ENCODE measurements at regions not wholly inside any gene's neighbourhood (a gene's known extent, or its start where the extent isn't known, plus 50 kb on each side); places are given as distances from the start of the nearest gene placed in this dataset.

DNA sequence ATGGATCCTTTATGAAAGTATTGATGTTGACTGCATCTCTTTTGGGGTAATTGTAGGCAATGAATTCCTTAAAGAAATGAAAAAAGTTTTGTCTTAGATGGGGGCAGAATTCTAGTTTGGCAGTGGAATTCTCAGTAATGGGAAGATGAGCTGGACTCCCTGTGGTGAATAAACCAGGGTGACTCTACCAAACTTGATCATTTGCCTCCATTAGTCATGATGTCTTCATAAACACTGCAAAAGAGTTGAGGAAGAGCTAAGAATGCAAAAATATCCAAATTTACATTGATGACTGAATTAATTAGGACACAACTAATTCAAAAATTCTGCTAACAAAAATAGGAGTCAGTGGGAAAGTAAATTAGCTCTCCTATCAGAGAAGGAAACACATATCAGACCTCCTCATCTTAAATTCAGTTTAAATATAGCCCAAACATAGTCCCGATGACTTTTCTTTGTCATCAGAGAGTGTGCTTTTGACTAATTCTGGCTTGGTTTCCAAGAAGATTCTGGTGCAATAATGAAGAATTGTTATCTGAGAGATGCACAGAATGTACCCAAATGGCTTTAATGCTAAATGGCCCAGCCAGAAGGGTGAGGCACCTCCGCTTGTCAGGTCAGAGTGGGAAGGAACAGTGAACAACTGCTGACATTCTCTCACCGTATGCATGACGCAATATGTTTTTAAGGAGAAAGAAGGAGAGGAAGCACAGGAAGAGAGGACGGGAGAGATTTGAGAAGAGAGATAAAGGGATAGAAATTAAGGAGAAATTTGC, 525.1 kb downstream of the LMO4 start:
- ATAC-seq = no peak
- H3K4me1 ChIP-seq = peaks cover 0 to 8% (median 0%) of the 10 kb centered on the region in 3 donors
- H3K9me3 ChIP-seq = no peaks in the 10 kb centered on the region
- 71 to 80% methylated on average over 5 of the region's 5 CpGs for WGBS, 2 donors (ENCODE audit: low coverage in 1 of 2)
- no peak overlapping the region for H3K4me3 ChIP-seq
- H3K27me3 ChIP-seq = no peaks in the 10 kb centered on the region
- TF ChIP-seq POLR2A (IDR thresholded peaks at IDR 0.05) = no peak
- TF ChIP-seq POLR2AphosphoS5 (IDR thresholded peaks at IDR 0.05) = no peak
- TF ChIP-seq, protein P1, sequence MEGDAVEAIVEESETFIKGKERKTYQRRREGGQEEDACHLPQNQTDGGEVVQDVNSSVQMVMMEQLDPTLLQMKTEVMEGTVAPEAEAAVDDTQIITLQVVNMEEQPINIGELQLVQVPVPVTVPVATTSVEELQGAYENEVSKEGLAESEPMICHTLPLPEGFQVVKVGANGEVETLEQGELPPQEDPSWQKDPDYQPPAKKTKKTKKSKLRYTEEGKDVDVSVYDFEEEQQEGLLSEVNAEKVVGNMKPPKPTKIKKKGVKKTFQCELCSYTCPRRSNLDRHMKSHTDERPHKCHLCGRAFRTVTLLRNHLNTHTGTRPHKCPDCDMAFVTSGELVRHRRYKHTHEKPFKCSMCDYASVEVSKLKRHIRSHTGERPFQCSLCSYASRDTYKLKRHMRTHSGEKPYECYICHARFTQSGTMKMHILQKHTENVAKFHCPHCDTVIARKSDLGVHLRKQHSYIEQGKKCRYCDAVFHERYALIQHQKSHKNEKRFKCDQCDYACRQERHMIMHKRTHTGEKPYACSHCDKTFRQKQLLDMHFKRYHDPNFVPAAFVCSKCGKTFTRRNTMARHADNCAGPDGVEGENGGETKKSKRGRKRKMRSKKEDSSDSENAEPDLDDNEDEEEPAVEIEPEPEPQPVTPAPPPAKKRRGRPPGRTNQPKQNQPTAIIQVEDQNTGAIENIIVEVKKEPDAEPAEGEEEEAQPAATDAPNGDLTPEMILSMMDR (IDR thresholded peaks at IDR 0.05) = no peak
- no peak for TF ChIP-seq EP300 (IDR thresholded peaks at IDR 0.05)
- H3K36me3 ChIP-seq = no peaks in the 10 kb centered on the region
- H3K27ac ChIP-seq = no peak overlapping the region

- Histone ChIP-seq H3K36me3 (no peaks in the 10 kb centered on the region), H3K27me3 (no peaks in the 10 kb centered on the region), H3K4me1 (no peaks in the 10 kb centered on the region), H3K4me3 (no peak overlapping the region), H3K9me3 (peaks cover 0 to 5% (median 0%) of the 10 kb centered on the region in 3 donors), H3K27ac (no peak overlapping the region)
- no peak for TF ChIP-seq EP300 (IDR thresholded peaks at IDR 0.05)
- TF ChIP-seq POLR2AphosphoS5 (IDR thresholded peaks at IDR 0.05) = no peak
- TF ChIP-seq, protein P1 (IDR thresholded peaks at IDR 0.05) = no peak
- TF ChIP-seq POLR2A (IDR thresholded peaks at IDR 0.05) = no peak
- 50 to 96% methylated on average over 1 of the region's 1 CpG for WGBS, 2 donors (ENCODE audit: low coverage in 1 of 2)
- ATAC-seq = no peak
Observed at GRCh38 chr1:87863317-87863716, 534.6 kb downstream of the LMO4 start.

GRCh38 chr1:87864676-87865075, 536.0 kb downstream of the LMO4 start:
- TF ChIP-seq EP300 (IDR thresholded peaks at IDR 0.05) (no peak), POLR2AphosphoS5 (IDR thresholded peaks at IDR 0.05) (no peak), POLR2A (IDR thresholded peaks at IDR 0.05) (no peak)
- TF ChIP-seq, protein P1 (IDR thresholded peaks at IDR 0.05) = no peak
- H3K27me3 ChIP-seq = no peaks in the 10 kb centered on the region
- peaks cover 0 to 5% (median 0%) of the 10 kb centered on the region in 3 donors for H3K9me3 ChIP-seq
- H3K4me1 ChIP-seq = no peaks in the 10 kb centered on the region
- no peak overlapping the region for H3K4me3 ChIP-seq
- no peaks in the 10 kb centered on the region for H3K36me3 ChIP-seq
- WGBS, 2 donors (ENCODE audit: low coverage in 1 of 2) = 89 to 96% methylated on average over 4 of the region's 4 CpGs
- H3K27ac ChIP-seq = no peak overlapping the region
- ATAC-seq = no peak

GRCh38 chr1:87866416-87866815, 537.7 kb downstream of the LMO4 start:
- Histone ChIP-seq H3K4me3 (no peak overlapping the region), H3K9me3 (peaks cover 0 to 5% (median 0%) of the 10 kb centered on the region in 3 donors), H3K27me3 (no peaks in the 10 kb centered on the region), H3K27ac (no peak overlapping the region), H3K36me3 (no peaks in the 10 kb centered on the region), H3K4me1 (no peaks in the 10 kb centered on the region)
- TF ChIP-seq, protein P1 (IDR thresholded peaks at IDR 0.05) = no peak
- no peak for TF ChIP-seq POLR2AphosphoS5 (IDR thresholded peaks at IDR 0.05)
- no peak for TF ChIP-seq EP300 (IDR thresholded peaks at IDR 0.05)
- TF ChIP-seq POLR2A (IDR thresholded peaks at IDR 0.05) = no peak
- 84 to 90% methylated on average over 3 of the region's 3 CpGs for whole genome bisulfite sequencing, 2 donors (ENCODE audit: low coverage in 1 of 2)
- ATAC-seq = no peak

GRCh38 chr1:87867626-87868025, 538.9 kb downstream of the LMO4 start:
- Histone ChIP-seq H3K27me3 (no peaks in the 10 kb centered on the region), H3K4me3 (no peak overlapping the region), H3K9me3 (peaks cover 0 to 5% (median 0%) of the 10 kb centered on the region in 3 donors), H3K36me3 (no peaks in the 10 kb centered on the region), H3K27ac (no peak overlapping the region), H3K4me1 (no peaks in the 10 kb centered on the region)
- WGBS, 2 donors (ENCODE audit: low coverage in 1 of 2) = 0 to 57% methylated on average over 1 of the region's 1 CpG
- no peak for TF ChIP-seq EP300 (IDR thresholded peaks at IDR 0.05)
- TF ChIP-seq, protein P1 (IDR thresholded peaks at IDR 0.05) = no peak
- TF ChIP-seq POLR2AphosphoS5 (IDR thresholded peaks at IDR 0.05) = no peak
- ATAC-seq = no peak
